ENCODE measurements at regions not wholly inside any gene's neighbourhood (a gene's known extent, or its start where the extent isn't known, plus 50 kb on each side); places are given as distances from the start of the nearest gene placed in this dataset.

- BruUV-seq (replicated peaks), result no TSS peak
- Histone ChIP-seq H3K9ac (ENCODE audit: low read length) (no peak overlapping the region), H3K27ac (ENCODE audit: low read length) (no peak overlapping the region), H3K27me3 (ENCODE audit: low read length) (no peaks in the 10 kb centered on the region), H3K9me3 (ENCODE audit: low read length) (no peaks in the 10 kb centered on the region), H3K9me2 (replicated peaks; ENCODE audit: low read length) (no peaks in the 10 kb centered on the region), H3K36me3 (ENCODE audit: low read depth, low read length) (no peaks in the 10 kb centered on the region), H4K20me1 (ENCODE audit: low read length) (no peaks in the 10 kb centered on the region), H3K4me3 (ENCODE audit: low read length) (no peak overlapping the region), H3K4me1 (ENCODE audit: insufficient read depth, low read length) (no peaks in the 10 kb centered on the region), H2AFZ (ENCODE audit: low read length) (no peak overlapping the region), H3K79me2 (ENCODE audit: low read length) (no peaks in the 10 kb centered on the region), H3F3A (ENCODE audit: low read length, unreplicated experiment) (no peaks in the 10 kb centered on the region), H3K4me2 (ENCODE audit: low read length) (no peak overlapping the region)
- intact Hi-C loops (cut with micrococcal nuclease), result no loop called here
- TF ChIP-seq EZH2 (IDR thresholded peaks at IDR 0.05; ENCODE audit: low read length, unreplicated experiment) (no peak), EZH2phosphoT487 (IDR thresholded peaks at IDR 0.05; ENCODE audit: borderline replicate concordance, low read length) (no peak), CTCF (conservative IDR thresholded peaks at IDR 0.05; ENCODE audit: low read depth, low read length) (no peak)
- ATAC-seq, result no peak; the same call in 1 of the 2 replicates
- no peak for DNase-seq
- ChIA-PET POLR2A (ENCODE audit: unreplicated experiment) (no interaction called here), CTCF (no interaction called here)
These were observed 206.2 kb upstream of the KAZN start for GRCh38 chr1:14392161-14392858.

- Histone ChIP-seq H3K36me3 (ENCODE audit: low read depth, low read length) (no peaks in the 10 kb centered on the region), H3K4me2 (ENCODE audit: low read length) (no peak overlapping the region), H3K4me1 (ENCODE audit: insufficient read depth, low read length) (no peaks in the 10 kb centered on the region), H3K9me2 (replicated peaks; ENCODE audit: low read length) (no peaks in the 10 kb centered on the region), H3K9ac (ENCODE audit: low read length) (no peak overlapping the region), H3K27ac (ENCODE audit: low read length) (no peak overlapping the region), H3K27me3 (ENCODE audit: low read length) (no peaks in the 10 kb centered on the region), H3F3A (ENCODE audit: low read length, unreplicated experiment) (no peaks in the 10 kb centered on the region), H3K79me2 (ENCODE audit: low read length) (no peaks in the 10 kb centered on the region), H3K9me3 (ENCODE audit: low read length) (no peaks in the 10 kb centered on the region), H2AFZ (ENCODE audit: low read length) (no peak overlapping the region), H3K4me3 (ENCODE audit: low read length) (no peak overlapping the region), H4K20me1 (ENCODE audit: low read length) (no peaks in the 10 kb centered on the region)
- intact Hi-C loops (cut with micrococcal nuclease), result no loop called here
- POLR2A ChIA-PET (ENCODE audit: unreplicated experiment), result no interaction called here
- no TSS peak for BruUV-seq (replicated peaks)
- ATAC-seq (no peak), DNase-seq (no peak)
- TF ChIP-seq EZH2phosphoT487 (IDR thresholded peaks at IDR 0.05; ENCODE audit: borderline replicate concordance, low read length) (no peak), CTCF (conservative IDR thresholded peaks at IDR 0.05; ENCODE audit: low read depth, low read length) (no peak), EZH2 (IDR thresholded peaks at IDR 0.05; ENCODE audit: low read length, unreplicated experiment) (no peak)
- CTCF ChIA-PET, result no interaction called here
These were observed 205.6 kb upstream of the KAZN start for GRCh38 chr1:14392859-14393365.

- Histone ChIP-seq H3K36me3 (ENCODE audit: low read depth, low read length) (no peaks in the 10 kb centered on the region), H3K4me1 (ENCODE audit: insufficient read depth, low read length) (no peaks in the 10 kb centered on the region), H3K9ac (ENCODE audit: low read length) (no peak overlapping the region), H3F3A (ENCODE audit: low read length, unreplicated experiment) (no peaks in the 10 kb centered on the region), H3K9me3 (ENCODE audit: low read length) (no peaks in the 10 kb centered on the region), H3K79me2 (ENCODE audit: low read length) (no peaks in the 10 kb centered on the region), H3K4me3 (ENCODE audit: low read length) (no peak overlapping the region), H2AFZ (ENCODE audit: low read length) (no peak overlapping the region), H3K9me2 (replicated peaks; ENCODE audit: low read length) (no peaks in the 10 kb centered on the region), H3K4me2 (ENCODE audit: low read length) (no peak overlapping the region), H3K27me3 (ENCODE audit: low read length) (no peaks in the 10 kb centered on the region), H4K20me1 (ENCODE audit: low read length) (no peaks in the 10 kb centered on the region), H3K27ac (ENCODE audit: low read length) (no peak overlapping the region)
- ChIA-PET CTCF (no interaction called here), POLR2A (ENCODE audit: unreplicated experiment) (no interaction called here)
- TF ChIP-seq EZH2 (IDR thresholded peaks at IDR 0.05; ENCODE audit: low read length, unreplicated experiment) (no peak), CTCF (conservative IDR thresholded peaks at IDR 0.05; ENCODE audit: low read depth, low read length) (no peak), EZH2phosphoT487 (IDR thresholded peaks at IDR 0.05; ENCODE audit: borderline replicate concordance, low read length) (no peak)
- intact Hi-C loops (cut with micrococcal nuclease), result no loop called here
- no peak for DNase-seq
- no peak for ATAC-seq
- no TSS peak for BruUV-seq (replicated peaks)
These were observed 202.4 kb upstream of the KAZN start for GRCh38 chr1:14396100-14396499.
